BJ (cell line): ENCODE measurements at regions not wholly inside any gene's neighbourhood (a gene's known extent, or its start where the extent isn't known, plus 50 kb on each side); places are given as distances from the start of the nearest gene placed in this dataset.

Source experiments
- CTCF ChIA-PET: fragments of 350-600 bp; formaldehyde crosslinking; extraction: SDS; loops from one replicate; lab custom pipeline; 2021; ENCODE audit warnings: antibody characterized with exemption, inconsistent platforms; lab: Yijun Ruan, JAX
- POLR2A ChIA-PET: fragments of 300-600 bp; sonication (Branson Sonifier 250); formaldehyde crosslinking; extraction: SDS; loops from one replicate; lab custom pipeline; 2021; ENCODE audit warnings: antibody characterized with exemption; lab: Charles Lee
- DNase-seq: peaks from one replicate; pipeline ENCODE4 v3.0.0-alpha.2; 2011; ENCODE audit warnings: low read depth
- H3K27me3 ChIP-seq: 2 replicates; pipeline ENCODE4 v1.6.0; 2011; ENCODE audit warnings: low read length; ENCODE audit not compliant: control insufficient read depth, insufficient read depth
- H3K36me3 ChIP-seq: 2 replicates; pipeline ENCODE4 v1.5.1; 2011; ENCODE audit warnings: low read length; ENCODE audit not compliant: control insufficient read depth, insufficient read depth
- H3K4me3 ChIP-seq: 2 replicates; pipeline ENCODE4 v1.5.1; 2011; ENCODE audit warnings: low read depth, mild to moderate bottlenecking, control low read depth, low read length
- CTCF ChIP-seq: IDR thresholded peaks from 2 replicates; pipeline ENCODE4 v1.5.1; 2011; ENCODE audit warnings: low read depth, mild to moderate bottlenecking, control low read depth, inconsistent platforms, low read length, moderate library complexity; ENCODE audit not compliant: insufficient read depth

GRCh38 chr11:128339792-128340191 is 247.6 kb downstream of the ETS1 start:
- no peak for TF ChIP-seq CTCF
- CTCF ChIA-PET, result no interaction called here
- Histone ChIP-seq H3K36me3 (no peaks in the 10 kb centered on the region), H3K27me3 (no peaks in the 10 kb centered on the region), H3K4me3 (no peak overlapping the region)
- POLR2A ChIA-PET, result no interaction called here
- no peak for DNase-seq

GRCh38 chr11:128338811-128339210 is 248.5 kb downstream of the ETS1 start:
- Histone ChIP-seq H3K27me3 (no peaks in the 10 kb centered on the region), H3K36me3 (no peaks in the 10 kb centered on the region), H3K4me3 (no peak overlapping the region)
- no peak for DNase-seq
- ChIA-PET CTCF (no interaction called here), POLR2A (no interaction called here)
- no peak for TF ChIP-seq CTCF

GRCh38 chr11:128336203-128336602 is 251.2 kb downstream of the ETS1 start:
- Histone ChIP-seq H3K4me3 (no peak overlapping the region), H3K36me3 (no peaks in the 10 kb centered on the region), H3K27me3 (no peaks in the 10 kb centered on the region)
- POLR2A ChIA-PET, result interaction anchor here (1.5 kb wide), 1 partner anchor 23 kb away, joined by 3 read pairs; no protein-coding TSS in a partner anchor
- peak; percentile 86 for DNase-seq
- CTCF ChIA-PET, result interaction anchor here (1.0 to 2.6 kb wide), 5 partner anchors 10 to 182 kb away, joined by 3 to 7 read pairs (median 3); no protein-coding TSS in a partner anchor
- TF ChIP-seq CTCF, result no peak

- Histone ChIP-seq H3K36me3 (no peaks in the 10 kb centered on the region), H3K4me3 (no peak overlapping the region), H3K27me3 (no peaks in the 10 kb centered on the region)
- ChIA-PET CTCF (interaction anchor here (1.0 to 2.6 kb wide), 6 partner anchors 10 to 183 kb away, joined by 3 to 7 read pairs (median 3); no protein-coding TSS in a partner anchor), POLR2A (interaction anchor here (1.5 kb wide), 1 partner anchor 23 kb away, joined by 3 read pairs; no protein-coding TSS in a partner anchor)
- no peak for TF ChIP-seq CTCF
- no peak for DNase-seq
Measured at GRCh38 chr11:128335729-128336128, 251.6 kb downstream of the ETS1 start.

GRCh38 chr11:128334311-128335044 is 252.9 kb downstream of the ETS1 start:
- TF ChIP-seq CTCF, result no peak
- Histone ChIP-seq H3K4me3 (no peak overlapping the region), H3K36me3 (no peaks in the 10 kb centered on the region), H3K27me3 (no peaks in the 10 kb centered on the region)
- POLR2A ChIA-PET, result no interaction called here
- CTCF ChIA-PET, result interaction anchor here (0.6 to 1.9 kb wide), 4 partner anchors 11 to 83 kb away, joined by 3 to 8 read pairs (median 3); no protein-coding TSS in a partner anchor
- no peak for DNase-seq
